NCI-H2107 treated with DMSO at 0.1 percent for 48 hours (cell line): ENCODE measurements at regions not wholly inside any gene's neighbourhood (a gene's known extent, or its start where the extent isn't known, plus 50 kb on each side); places are given as distances from the start of the nearest gene placed in this dataset.
"Not testable (repeated sequence)": the region's sequence is repeated elsewhere in the genome, so short reads cannot be mapped to it uniquely, and the experiment has no call there.

Experiments used
- DNase-seq: peaks from one replicate; lab custom pipeline; 2025; ENCODE audit not compliant: unreplicated experiment; lab: John Stamatoyannopoulos, UW

GRCh38 chr15:56811586-56811985, 78.3 kb upstream of the ZNF280D start:
- no peak for DNase-seq

- no peak for DNase-seq
These were observed 74.9 kb upstream of the ZNF280D start for GRCh38 chr15:56808160-56808559.

DNA sequence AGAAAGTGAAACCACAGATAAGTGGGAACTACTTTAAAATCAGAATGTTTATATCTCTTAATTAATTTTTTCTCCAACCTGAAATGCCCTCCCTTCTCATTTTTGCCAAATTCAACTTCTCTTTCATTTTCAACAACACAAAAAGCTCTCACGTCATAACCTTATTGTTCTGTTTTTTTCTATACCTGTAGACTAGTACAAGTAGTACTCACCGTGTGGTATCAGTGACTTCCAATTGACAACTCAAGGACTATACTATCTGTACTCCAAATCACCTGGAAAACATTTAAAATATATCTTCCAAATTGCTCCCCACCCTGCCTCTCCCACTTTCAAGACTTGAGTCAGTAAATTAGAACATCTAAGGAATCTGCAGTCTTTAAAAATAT, 72.8 kb upstream of the ZNF280D start:
- DNase-seq, result no peak

- DNase-seq, result no peak
These were observed 72.3 kb upstream of the ZNF280D start for GRCh38 chr15:56805466-56806147.

DNA sequence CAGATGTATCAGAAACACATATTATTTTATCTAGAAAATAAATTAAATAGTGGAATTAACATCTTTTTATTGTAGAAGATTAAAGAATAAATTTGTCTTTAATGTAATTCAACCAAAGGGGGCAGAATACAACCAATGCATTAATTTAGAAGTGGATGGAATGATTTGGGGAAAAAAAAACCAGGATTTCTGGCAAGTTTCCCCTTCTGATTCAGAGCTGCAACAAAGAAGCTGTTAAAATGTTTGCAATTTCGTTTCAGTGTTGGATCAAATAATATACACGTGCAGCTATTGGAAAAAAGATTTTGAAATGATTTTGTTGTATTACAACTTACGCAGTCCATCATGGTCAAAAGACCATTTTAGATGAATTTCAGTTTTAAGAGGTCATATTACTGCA, 71.6 kb upstream of the ZNF280D start:
- no peak for DNase-seq

DNA sequence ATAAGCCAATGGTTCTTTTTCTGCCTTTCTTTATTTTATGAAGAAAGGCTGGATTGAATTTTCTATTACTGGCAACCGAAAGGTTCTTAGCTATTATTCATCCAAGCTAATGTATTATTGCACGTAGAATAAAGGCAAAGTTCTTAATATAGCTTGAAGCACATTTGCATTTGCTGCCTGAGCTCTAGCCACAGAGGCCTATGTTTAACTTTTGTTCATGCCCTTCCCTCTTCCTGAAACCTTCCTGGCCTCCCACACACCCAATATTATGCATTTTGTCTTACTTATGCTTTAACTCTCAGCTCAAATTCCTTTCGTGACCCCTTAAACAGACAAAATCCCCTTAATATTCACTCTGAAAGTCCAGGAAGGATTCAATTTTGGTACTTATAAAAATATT, 71.0 kb upstream of the ZNF280D start:
- DNase-seq, result no peak

GRCh38 chr15:56802161-56802560, 68.9 kb upstream of the ZNF280D start:
- no peak for DNase-seq

- DNase-seq, result no peak
These were observed 65.3 kb upstream of the ZNF280D start for GRCh38 chr15:56798639-56799038.

GRCh38 chr15:56797720-56798275, 64.5 kb upstream of the ZNF280D start:
- DNase-seq, result no peak

GRCh38 chr15:56795502-56795901, 62.2 kb upstream of the ZNF280D start:
- DNase-seq, result no peak

- DNase-seq, result no peak
These were observed 61.4 kb upstream of the ZNF280D start for GRCh38 chr15:56794553-56795329.

GRCh38 chr15:56794165-56794552, 60.9 kb upstream of the ZNF280D start:
- no peak for DNase-seq

- DNase-seq, result no peak
These were observed 58.9 kb upstream of the ZNF280D start for GRCh38 chr15:56792211-56792610.

GRCh38 chr15:56791521-56791920, 58.2 kb upstream of the ZNF280D start:
- DNase-seq, result not testable (repeated sequence)

GRCh38 chr15:56788359-56788758, 55.0 kb upstream of the ZNF280D start:
- DNase-seq, result no peak

GRCh38 chr15:56786966-56787365, 53.7 kb upstream of the ZNF280D start:
- DNase-seq, result no peak

GRCh38 chr15:56783857-56784661, 50.8 kb upstream of the ZNF280D start:
- no peak for DNase-seq

DNA sequence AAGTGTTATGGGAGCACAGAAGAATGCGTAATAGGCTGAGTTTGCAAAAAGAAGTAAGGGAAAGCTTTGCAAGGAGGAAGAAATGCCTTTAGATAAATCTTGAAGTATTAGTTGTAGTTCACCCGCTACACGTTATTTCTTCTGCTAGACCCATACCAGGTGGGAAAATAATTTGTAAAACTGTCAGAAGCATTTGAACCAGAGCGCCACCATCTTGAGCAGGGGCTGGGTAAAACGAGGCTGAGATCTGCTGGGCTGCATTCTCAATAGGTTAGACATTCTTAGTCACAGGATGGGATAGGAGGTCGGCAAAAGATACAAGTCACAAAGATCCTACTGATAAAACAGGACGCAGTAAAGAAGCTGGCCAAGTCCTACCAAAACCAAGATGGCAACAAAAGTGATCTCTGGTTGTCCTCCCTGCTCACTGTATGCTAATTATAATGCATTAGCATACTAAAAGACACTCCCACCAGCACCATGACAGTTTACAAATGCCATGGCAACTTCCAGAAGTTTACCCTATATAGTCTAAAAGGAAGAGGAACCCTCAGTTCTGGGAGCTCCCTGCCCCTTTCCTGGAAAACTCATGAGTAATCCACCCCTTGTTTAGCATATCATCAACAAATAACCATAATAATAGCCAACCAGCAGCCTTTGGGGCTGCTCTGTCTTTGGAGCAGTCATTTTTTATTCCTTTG, 50.0 kb upstream of the ZNF280D start:
- no peak for DNase-seq
